H1 (cell line): ENCODE measurements at regions not wholly inside any gene's neighbourhood (a gene's known extent, or its start where the extent isn't known, plus 50 kb on each side); places are given as distances from the start of the nearest gene placed in this dataset.

Experiments used
- BCL11A ChIP-seq, 2 experiments: IDR thresholded peaks; one replicate each; pipeline ENCODE4 v1.6.1; 2011; ENCODE audit warnings: low read depth in 2 of 2, low read length in 2 of 2, mild to moderate bottlenecking in 2 of 2
- HDAC6 ChIP-seq: IDR thresholded peaks from one replicate; pipeline ENCODE4 v1.7.1; 2012; ENCODE audit warnings: low read depth, mild to moderate bottlenecking, inconsistent platforms, low read length, moderate library complexity
- KDM5A ChIP-seq: fragments of 200-600 bp; IDR thresholded peaks from 2 replicates; pipeline ENCODE4 v1.7.1; 2012; ENCODE audit warnings: mild to moderate bottlenecking, low read length, inconsistent platforms, mixed read lengths
- TEAD4 ChIP-seq: IDR thresholded peaks from 2 replicates; pipeline ENCODE4 v1.6.1; 2012; ENCODE audit warnings: low read depth, low read length, inconsistent platforms, mixed read lengths

- TF ChIP-seq KDM5A (no peak), BCL11A (IDR thresholded peaks at IDR 0.05; ENCODE audit: low read depth in 2 of 2, low read length in 2 of 2) (no peak), HDAC6 (no peak), TEAD4 (no peak)
These were observed 273.6 kb upstream of the BTG1 start (continued) for GRCh38 chr12:92419201-92419600.
